ENCODE measurements at regions not wholly inside any gene's neighbourhood (a gene's known extent, or its start where the extent isn't known, plus 50 kb on each side); places are given as distances from the start of the nearest gene placed in this dataset.

DNA sequence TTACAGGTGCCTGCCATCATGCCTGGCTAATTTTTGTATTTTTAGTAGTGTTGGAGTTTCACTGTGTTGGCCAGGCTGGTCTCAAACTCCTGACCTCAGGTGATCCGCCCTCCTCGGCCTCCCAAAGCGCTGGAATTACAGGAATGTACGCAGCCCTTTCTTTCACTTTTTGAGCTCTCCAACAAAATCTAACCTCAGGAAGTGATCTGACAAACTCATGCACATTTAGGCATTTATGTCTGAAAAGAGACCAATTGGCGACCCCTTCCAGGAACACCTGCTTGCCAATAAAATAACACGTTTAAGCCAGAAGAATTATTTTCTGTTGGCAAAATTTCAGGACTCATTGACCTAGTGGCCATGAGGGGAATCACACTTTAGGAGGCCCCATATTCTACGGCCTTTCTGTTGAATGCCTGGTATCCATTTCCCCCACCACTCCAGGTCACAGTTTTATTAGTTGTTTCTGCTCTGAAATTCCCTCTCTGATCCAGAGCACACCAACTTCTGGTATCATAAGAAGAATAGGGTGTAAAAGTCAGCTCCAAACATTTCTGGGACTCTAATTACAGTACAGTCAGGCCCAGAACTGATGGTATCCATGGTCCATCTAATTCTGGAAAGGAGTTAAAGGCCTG lies 65.8 kb upstream of the FRMD4A start:
- DNase-seq (ENCODE audit: low spot score in 2 of 2): no peak
- Histone ChIP-seq H3K27me3 (peaks cover 10% of the 10 kb centered on the region), H3K4me1 (no peaks in the 10 kb centered on the region), H3K27ac (peak overlapping the region; percentile 13), H3K36me3 (no peaks in the 10 kb centered on the region), H3K4me3 (no peak overlapping the region), H3K9me3 (no peaks in the 10 kb centered on the region)
- 63% methylated on average over 7 of the region's 7 CpGs for WGBS
- TF ChIP-seq, protein P1, sequence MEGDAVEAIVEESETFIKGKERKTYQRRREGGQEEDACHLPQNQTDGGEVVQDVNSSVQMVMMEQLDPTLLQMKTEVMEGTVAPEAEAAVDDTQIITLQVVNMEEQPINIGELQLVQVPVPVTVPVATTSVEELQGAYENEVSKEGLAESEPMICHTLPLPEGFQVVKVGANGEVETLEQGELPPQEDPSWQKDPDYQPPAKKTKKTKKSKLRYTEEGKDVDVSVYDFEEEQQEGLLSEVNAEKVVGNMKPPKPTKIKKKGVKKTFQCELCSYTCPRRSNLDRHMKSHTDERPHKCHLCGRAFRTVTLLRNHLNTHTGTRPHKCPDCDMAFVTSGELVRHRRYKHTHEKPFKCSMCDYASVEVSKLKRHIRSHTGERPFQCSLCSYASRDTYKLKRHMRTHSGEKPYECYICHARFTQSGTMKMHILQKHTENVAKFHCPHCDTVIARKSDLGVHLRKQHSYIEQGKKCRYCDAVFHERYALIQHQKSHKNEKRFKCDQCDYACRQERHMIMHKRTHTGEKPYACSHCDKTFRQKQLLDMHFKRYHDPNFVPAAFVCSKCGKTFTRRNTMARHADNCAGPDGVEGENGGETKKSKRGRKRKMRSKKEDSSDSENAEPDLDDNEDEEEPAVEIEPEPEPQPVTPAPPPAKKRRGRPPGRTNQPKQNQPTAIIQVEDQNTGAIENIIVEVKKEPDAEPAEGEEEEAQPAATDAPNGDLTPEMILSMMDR (IDR thresholded peaks at IDR 0.05): peak in 1 of 2 donors; percentile 25
- TF ChIP-seq POLR2A (IDR thresholded peaks at IDR 0.05): no peak

DNA sequence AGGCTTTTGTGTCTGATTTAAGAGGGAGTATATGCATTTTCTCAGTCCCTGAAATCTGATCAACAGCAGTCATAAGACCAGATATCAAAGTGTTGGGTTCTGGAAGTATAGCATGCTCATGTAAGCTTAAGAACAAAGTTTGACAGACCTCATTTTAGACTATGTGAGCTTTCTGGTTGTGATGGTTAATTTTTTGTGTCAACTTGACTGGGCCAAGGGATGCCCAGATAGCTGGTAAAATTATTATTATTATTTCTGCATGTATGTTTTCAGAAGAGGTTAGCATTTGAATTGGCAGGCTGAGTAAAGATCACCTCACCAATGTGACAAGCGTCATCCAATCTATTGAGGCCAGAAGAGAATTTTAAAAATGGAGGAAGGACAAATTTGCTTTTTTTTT lies 63.5 kb upstream of the FRMD4A start:
- H3K27me3 ChIP-seq: no peaks in the 10 kb centered on the region
- H3K4me1 ChIP-seq: no peaks in the 10 kb centered on the region

GRCh38 chr10:14391342-14391741 lies 60.6 kb upstream of the FRMD4A start:
- WGBS: 78% methylated on average over 6 of the region's 6 CpGs
- H3K4me3 ChIP-seq: no peak overlapping the region
- no peaks in the 10 kb centered on the region for H3K9me3 ChIP-seq
- TF ChIP-seq EP300 (IDR thresholded peaks at IDR 0.05): no peak
- TF ChIP-seq, protein P1 (IDR thresholded peaks at IDR 0.05): no peak
- no peak for TF ChIP-seq POLR2AphosphoS5 (IDR thresholded peaks at IDR 0.05)
- no peak for TF ChIP-seq POLR2A (IDR thresholded peaks at IDR 0.05)
- peaks cover 3% of the 10 kb centered on the region for H3K27me3 ChIP-seq
- no peak overlapping the region for H3K27ac ChIP-seq
- H3K4me1 ChIP-seq: no peaks in the 10 kb centered on the region
- H3K36me3 ChIP-seq: no peaks in the 10 kb centered on the region
- no peak for DNase-seq (ENCODE audit: low spot score in 2 of 2)

More for the DNA sequence above, 63.5 kb upstream of the FRMD4A start:
- no peaks in the 10 kb centered on the region for H3K9me3 ChIP-seq
- no peak for DNase-seq (ENCODE audit: low spot score in 2 of 2)
- no peak overlapping the region for H3K4me3 ChIP-seq
- TF ChIP-seq, protein P1 (IDR thresholded peaks at IDR 0.05): no peak
- TF ChIP-seq POLR2AphosphoS5 (IDR thresholded peaks at IDR 0.05): no peak
- no peak for TF ChIP-seq POLR2A (IDR thresholded peaks at IDR 0.05)
- TF ChIP-seq EP300 (IDR thresholded peaks at IDR 0.05): no peak
- no peak overlapping the region for H3K27ac ChIP-seq
- 92% methylated on average over 1 of the region's 1 CpG for WGBS
- no peaks in the 10 kb centered on the region for H3K36me3 ChIP-seq

DNA sequence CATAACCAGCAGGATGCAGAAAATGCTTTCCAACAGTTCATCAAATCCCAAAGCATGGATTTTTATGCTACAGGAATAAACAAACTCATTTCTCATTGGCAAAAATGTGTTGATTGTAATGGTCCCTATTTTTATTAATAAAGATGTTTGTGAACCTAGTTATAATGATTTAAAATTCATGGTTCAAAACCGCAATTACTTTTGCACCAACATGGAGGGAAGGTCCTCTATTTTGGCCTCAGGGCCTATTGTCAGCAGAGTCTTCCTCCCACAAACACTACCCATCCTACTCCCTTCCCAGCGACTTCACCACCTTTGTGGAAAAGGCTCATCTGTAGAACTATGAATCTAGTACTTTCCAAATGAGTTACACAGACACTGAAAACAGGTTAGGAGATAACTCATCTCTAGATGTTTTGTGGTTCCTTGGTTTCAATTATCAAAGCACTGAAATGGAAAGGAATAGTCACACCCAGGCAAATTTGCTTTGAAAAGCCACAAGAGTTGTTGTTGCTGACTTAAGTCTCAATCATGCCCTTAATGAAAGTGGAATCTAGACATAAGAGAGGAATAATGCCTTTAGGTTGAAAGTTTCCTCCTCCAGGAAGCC lies 59.4 kb upstream of the FRMD4A start:
- 80% methylated on average over 2 of the region's 2 CpGs for WGBS
- TF ChIP-seq POLR2A (IDR thresholded peaks at IDR 0.05) (no peak), EP300 (IDR thresholded peaks at IDR 0.05) (no peak), POLR2AphosphoS5 (IDR thresholded peaks at IDR 0.05) (no peak)
- TF ChIP-seq, protein P1 (IDR thresholded peaks at IDR 0.05): no peak
- no peak for DNase-seq (ENCODE audit: low spot score in 2 of 2)

DNA sequence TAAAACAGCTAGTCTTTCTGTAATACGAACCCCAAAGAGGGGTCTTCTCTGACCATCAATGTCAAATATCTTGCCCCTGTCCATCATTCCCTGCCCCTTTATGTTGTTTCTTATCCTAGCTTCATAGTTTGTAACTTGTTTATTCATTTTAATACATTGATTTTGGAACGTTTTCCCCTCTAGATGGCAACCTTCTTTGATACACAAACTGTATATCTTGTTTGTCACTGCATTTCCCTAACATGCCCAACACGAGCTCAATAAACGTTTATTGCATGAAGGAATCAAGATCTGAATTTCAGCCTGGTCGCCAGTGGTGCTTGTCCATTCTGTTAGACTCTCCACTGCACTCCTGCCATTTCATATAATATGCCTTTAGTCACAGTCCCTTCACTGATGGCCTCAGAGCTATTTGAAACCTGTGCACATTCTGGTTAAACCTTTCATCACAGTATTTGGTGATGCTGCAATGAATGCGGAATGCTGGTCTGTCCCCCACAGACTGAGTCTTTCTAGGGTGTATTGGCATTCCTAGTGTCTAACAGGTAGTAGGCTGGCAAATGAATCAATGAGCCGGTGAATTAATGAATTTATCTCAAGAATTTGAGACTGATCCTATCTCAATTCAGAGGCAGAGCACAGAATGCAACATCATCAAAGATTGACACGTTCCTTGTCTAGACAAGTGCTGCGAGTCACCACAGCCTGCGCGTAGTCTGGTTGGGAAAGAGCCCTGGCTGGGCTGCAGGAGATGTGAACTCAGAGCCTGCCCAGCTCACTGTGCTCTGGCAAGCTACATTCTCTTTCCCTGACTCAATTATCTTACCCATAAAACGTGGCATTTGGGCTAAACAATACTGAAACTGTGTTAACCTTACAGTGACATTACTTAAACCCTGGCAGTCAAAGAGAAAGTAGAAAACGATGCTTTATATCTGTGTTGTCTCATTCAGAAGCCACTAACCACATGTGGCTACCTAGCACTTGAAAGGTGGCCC lies 55.2 kb upstream of the FRMD4A start:
- TF ChIP-seq, protein P1 (IDR thresholded peaks at IDR 0.05): no peak
- TF ChIP-seq POLR2AphosphoS5 (IDR thresholded peaks at IDR 0.05) (no peak), POLR2A (IDR thresholded peaks at IDR 0.05) (no peak), EP300 (IDR thresholded peaks at IDR 0.05) (no peak)

More for the DNA sequence above, 59.4 kb upstream of the FRMD4A start:
- Histone ChIP-seq H3K4me3 (no peak overlapping the region), H3K9me3 (no peaks in the 10 kb centered on the region), H3K4me1 (no peaks in the 10 kb centered on the region), H3K36me3 (no peaks in the 10 kb centered on the region), H3K27me3 (peaks cover 3% of the 10 kb centered on the region), H3K27ac (no peak overlapping the region)

More for the DNA sequence above, 55.2 kb upstream of the FRMD4A start:
- Histone ChIP-seq H3K36me3 (no peaks in the 10 kb centered on the region), H3K9me3 (no peaks in the 10 kb centered on the region), H3K27ac (no peak overlapping the region), H3K4me3 (no peak overlapping the region), H3K27me3 (peaks cover 5% of the 10 kb centered on the region), H3K4me1 (no peaks in the 10 kb centered on the region)
- no peak for DNase-seq (ENCODE audit: low spot score in 2 of 2)
- WGBS: 40% methylated on average over 13 of the region's 13 CpGs

All from suprapubic skin (tissue), 4 donors.